ENCODE measurements at regions not wholly inside any gene's neighbourhood (a gene's known extent, or its start where the extent isn't known, plus 50 kb on each side); places are given as distances from the start of the nearest gene placed in this dataset.

DNA sequence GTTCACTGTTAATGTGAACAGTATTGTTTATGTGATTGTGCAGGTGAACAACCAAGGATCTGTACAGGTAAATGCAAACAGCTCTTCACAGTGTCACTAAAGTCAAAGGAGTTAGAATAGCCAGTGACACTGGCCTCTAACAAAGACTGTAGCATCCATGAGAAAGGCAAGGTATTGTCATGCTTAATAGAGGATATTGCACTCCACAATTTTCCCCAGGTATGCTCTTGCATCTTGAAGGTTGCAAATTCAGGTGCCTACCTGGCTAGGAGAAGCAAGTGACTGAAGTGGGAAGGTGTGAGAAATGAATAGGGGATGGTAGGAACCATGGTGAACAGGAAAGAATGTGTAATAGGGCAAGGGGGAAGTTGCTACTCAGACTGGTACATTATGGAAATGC, 101.2 kb upstream of the EFNA5 start:
- intact Hi-C loops (cut with DNase I, micrococcal nuclease): no loop called here
- Mint-ChIP-seq H3K4me1 (ENCODE audit: low read depth) (no peaks in the 10 kb centered on the region), H3K27me3 (peaks cover 17% of the 10 kb centered on the region), H3K27ac (no peak overlapping the region), H3K9me3 (no peaks in the 10 kb centered on the region), H3K36me3 (ENCODE audit: low read depth) (no peaks in the 10 kb centered on the region), H3K4me3 (no peak overlapping the region)
- Histone ChIP-seq H3K9me3 (ENCODE audit: control insufficient read depth in 1 of 2, insufficient read depth in 1 of 2, low read length in 2 of 2) (no peaks in the 10 kb centered on the region), H3K27ac (ENCODE audit: low read depth in 1 of 2, low read length in 2 of 2) (no peak overlapping the region), H3K27me3 (ENCODE audit: control insufficient read depth in 1 of 2, insufficient read depth in 2 of 2, low read length in 2 of 2) (no peaks in the 10 kb centered on the region), H3K36me3 (ENCODE audit: insufficient read depth, low read length) (no peaks in the 10 kb centered on the region), H3K4me1 (ENCODE audit: insufficient read depth, low read length) (no peaks in the 10 kb centered on the region), H3K4me3 (ENCODE audit: low read length) (no peak overlapping the region)
- TF ChIP-seq, protein P1, sequence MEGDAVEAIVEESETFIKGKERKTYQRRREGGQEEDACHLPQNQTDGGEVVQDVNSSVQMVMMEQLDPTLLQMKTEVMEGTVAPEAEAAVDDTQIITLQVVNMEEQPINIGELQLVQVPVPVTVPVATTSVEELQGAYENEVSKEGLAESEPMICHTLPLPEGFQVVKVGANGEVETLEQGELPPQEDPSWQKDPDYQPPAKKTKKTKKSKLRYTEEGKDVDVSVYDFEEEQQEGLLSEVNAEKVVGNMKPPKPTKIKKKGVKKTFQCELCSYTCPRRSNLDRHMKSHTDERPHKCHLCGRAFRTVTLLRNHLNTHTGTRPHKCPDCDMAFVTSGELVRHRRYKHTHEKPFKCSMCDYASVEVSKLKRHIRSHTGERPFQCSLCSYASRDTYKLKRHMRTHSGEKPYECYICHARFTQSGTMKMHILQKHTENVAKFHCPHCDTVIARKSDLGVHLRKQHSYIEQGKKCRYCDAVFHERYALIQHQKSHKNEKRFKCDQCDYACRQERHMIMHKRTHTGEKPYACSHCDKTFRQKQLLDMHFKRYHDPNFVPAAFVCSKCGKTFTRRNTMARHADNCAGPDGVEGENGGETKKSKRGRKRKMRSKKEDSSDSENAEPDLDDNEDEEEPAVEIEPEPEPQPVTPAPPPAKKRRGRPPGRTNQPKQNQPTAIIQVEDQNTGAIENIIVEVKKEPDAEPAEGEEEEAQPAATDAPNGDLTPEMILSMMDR (IDR thresholded peaks at IDR 0.05): no peak
- no peak for ATAC-seq (ENCODE audit: poor library complexity)
- DNase-seq: no peak
- ChIA-PET CTCF (no interaction called here), POLR2A (no interaction called here)

DNA sequence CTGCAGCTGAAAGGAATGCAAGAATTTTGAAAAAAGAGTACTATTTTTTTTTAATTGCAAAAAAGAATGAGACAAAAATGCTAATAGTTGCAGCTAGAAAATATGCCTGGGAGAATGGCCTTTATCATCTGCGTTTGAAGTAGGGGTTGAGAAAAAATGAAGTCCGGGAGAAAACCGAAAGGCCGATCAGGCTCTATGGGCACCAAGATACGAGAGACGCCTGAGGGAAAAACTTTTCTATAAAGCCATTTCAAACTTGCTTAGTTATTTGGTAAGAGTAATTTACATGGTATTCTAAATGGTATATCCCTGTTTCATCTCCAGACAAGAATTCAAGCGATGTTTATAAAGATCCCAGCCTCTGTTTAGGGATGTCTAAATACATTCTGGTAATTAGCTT, 99.3 kb upstream of the EFNA5 start:
- TF ChIP-seq, protein P1 (IDR thresholded peaks at IDR 0.05): no peak
- ChIA-PET CTCF (no interaction called here), POLR2A (no interaction called here)
- ATAC-seq (ENCODE audit: poor library complexity) (no peak), DNase-seq (no peak)
- no peaks in the 10 kb centered on the region for H3K9me3 ChIP-seq (ENCODE audit: control insufficient read depth in 1 of 2, insufficient read depth in 1 of 2, low read length in 2 of 2)
- Mint-ChIP-seq H3K4me1 (ENCODE audit: low read depth) (no peaks in the 10 kb centered on the region), H3K27me3 (peaks cover 17% of the 10 kb centered on the region), H3K9me3 (no peaks in the 10 kb centered on the region), H3K27ac (no peak overlapping the region), H3K36me3 (ENCODE audit: low read depth) (no peaks in the 10 kb centered on the region), H3K4me3 (no peak overlapping the region)
- no peak overlapping the region for H3K27ac ChIP-seq (ENCODE audit: low read depth in 1 of 2, low read length in 2 of 2)
- no peaks in the 10 kb centered on the region for H3K4me1 ChIP-seq (ENCODE audit: insufficient read depth, low read length)
- H3K4me3 ChIP-seq (ENCODE audit: low read length): no peak overlapping the region
- no peaks in the 10 kb centered on the region for H3K27me3 ChIP-seq (ENCODE audit: control insufficient read depth in 1 of 2, insufficient read depth in 2 of 2, low read length in 2 of 2)
- H3K36me3 ChIP-seq (ENCODE audit: insufficient read depth, low read length): no peaks in the 10 kb centered on the region
- intact Hi-C loops (cut with DNase I, micrococcal nuclease): no loop called here

DNA sequence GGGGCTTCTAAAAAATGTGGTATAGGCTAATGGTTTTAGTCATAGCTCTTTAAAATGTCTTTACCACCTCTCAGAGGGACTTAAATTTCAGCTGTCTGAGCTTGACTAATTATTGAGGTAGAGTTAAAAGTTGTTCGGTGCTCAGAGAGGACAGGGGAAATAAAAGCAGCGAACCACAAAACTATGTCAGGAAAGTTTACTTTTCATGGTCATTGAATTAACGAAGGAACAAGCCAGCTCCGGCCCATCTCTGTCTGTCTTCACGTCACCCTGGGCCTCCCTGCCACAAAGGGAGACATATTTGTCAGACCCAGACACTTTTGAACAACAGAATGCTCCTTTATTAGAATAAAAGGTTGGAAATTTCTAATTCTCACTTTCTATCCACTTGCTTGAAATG, 98.8 kb upstream of the EFNA5 start:
- H3K27me3 Mint-ChIP-seq: peaks cover 17% of the 10 kb centered on the region
- H3K4me3 ChIP-seq (ENCODE audit: low read length): no peak overlapping the region
- no peaks in the 10 kb centered on the region for H3K27me3 ChIP-seq (ENCODE audit: control insufficient read depth in 1 of 2, insufficient read depth in 2 of 2, low read length in 2 of 2)
- no peak overlapping the region for H3K27ac Mint-ChIP-seq
- H3K36me3 ChIP-seq (ENCODE audit: insufficient read depth, low read length): no peaks in the 10 kb centered on the region
- no peak for ATAC-seq (ENCODE audit: poor library complexity)
- TF ChIP-seq, protein P1 (IDR thresholded peaks at IDR 0.05): no peak
- ChIA-PET CTCF (no interaction called here), POLR2A (no interaction called here)
- no peaks in the 10 kb centered on the region for H3K36me3 Mint-ChIP-seq (ENCODE audit: low read depth)
- no peak for DNase-seq
- no peak overlapping the region for H3K27ac ChIP-seq (ENCODE audit: low read depth in 1 of 2, low read length in 2 of 2)
- H3K4me1 Mint-ChIP-seq (ENCODE audit: low read depth): no peaks in the 10 kb centered on the region
- no peaks in the 10 kb centered on the region for H3K9me3 Mint-ChIP-seq
- H3K4me3 Mint-ChIP-seq: no peak overlapping the region
- H3K4me1 ChIP-seq (ENCODE audit: insufficient read depth, low read length): no peaks in the 10 kb centered on the region
- no peaks in the 10 kb centered on the region for H3K9me3 ChIP-seq (ENCODE audit: control insufficient read depth in 1 of 2, insufficient read depth in 1 of 2, low read length in 2 of 2)
- intact Hi-C loops (cut with DNase I, micrococcal nuclease): no loop called here

All from CD4-positive, alpha-beta T cell (primary cell).